Panc1 (cell line): ENCODE measurements at regions not wholly inside any gene's neighbourhood (a gene's known extent, or its start where the extent isn't known, plus 50 kb on each side); places are given as distances from the start of the nearest gene placed in this dataset.

Experiments
- TCF7L2 ChIP-seq: IDR thresholded peaks from 2 replicates; pipeline ENCODE4 v1.6.1; 2011; ENCODE audit warnings: mild to moderate bottlenecking, low read depth, low read length, inconsistent platforms
- TF ChIP-seq, protein P1 (sequence below): fragments of 450-650 bp; IDR thresholded peaks from 2 replicates; pipeline ENCODE4 v1.5.1; 2017; ENCODE audit warnings: mild to moderate bottlenecking

DNA sequence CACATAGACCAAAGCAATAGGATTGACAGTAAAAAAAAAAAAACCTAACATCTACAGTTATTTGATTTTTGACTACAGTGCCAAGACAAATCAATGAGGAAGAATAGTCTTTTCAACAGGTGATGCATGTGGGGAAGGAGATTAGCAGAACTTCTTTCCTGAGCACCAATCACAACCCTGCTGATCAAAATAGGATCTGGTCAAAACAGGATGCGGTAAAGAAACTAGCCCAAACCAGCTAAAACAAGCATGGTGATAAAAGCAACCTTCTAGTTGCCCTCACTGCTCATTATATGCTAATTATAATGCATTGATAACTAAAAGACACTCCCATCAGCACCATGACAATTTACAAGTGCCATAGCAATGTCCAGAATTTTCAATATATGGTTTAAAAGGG lies 667.5 kb downstream of the GRXCR1 start:
- TF ChIP-seq, protein P1, sequence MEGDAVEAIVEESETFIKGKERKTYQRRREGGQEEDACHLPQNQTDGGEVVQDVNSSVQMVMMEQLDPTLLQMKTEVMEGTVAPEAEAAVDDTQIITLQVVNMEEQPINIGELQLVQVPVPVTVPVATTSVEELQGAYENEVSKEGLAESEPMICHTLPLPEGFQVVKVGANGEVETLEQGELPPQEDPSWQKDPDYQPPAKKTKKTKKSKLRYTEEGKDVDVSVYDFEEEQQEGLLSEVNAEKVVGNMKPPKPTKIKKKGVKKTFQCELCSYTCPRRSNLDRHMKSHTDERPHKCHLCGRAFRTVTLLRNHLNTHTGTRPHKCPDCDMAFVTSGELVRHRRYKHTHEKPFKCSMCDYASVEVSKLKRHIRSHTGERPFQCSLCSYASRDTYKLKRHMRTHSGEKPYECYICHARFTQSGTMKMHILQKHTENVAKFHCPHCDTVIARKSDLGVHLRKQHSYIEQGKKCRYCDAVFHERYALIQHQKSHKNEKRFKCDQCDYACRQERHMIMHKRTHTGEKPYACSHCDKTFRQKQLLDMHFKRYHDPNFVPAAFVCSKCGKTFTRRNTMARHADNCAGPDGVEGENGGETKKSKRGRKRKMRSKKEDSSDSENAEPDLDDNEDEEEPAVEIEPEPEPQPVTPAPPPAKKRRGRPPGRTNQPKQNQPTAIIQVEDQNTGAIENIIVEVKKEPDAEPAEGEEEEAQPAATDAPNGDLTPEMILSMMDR, result no peak
- no peak for TF ChIP-seq TCF7L2
